SHP77 (cell line): ENCODE measurements at regions not wholly inside any gene's neighbourhood (a gene's known extent, or its start where the extent isn't known, plus 50 kb on each side); places are given as distances from the start of the nearest gene placed in this dataset.
"Not testable (repeated sequence)": the region's sequence is repeated elsewhere in the genome, so short reads cannot be mapped to it uniquely, and the experiment has no call there.

Experiments used
- DNase-seq, 2 experiments: peaks; one replicate each; lab custom pipeline; 2025; lab: John Stamatoyannopoulos, UW

DNA sequence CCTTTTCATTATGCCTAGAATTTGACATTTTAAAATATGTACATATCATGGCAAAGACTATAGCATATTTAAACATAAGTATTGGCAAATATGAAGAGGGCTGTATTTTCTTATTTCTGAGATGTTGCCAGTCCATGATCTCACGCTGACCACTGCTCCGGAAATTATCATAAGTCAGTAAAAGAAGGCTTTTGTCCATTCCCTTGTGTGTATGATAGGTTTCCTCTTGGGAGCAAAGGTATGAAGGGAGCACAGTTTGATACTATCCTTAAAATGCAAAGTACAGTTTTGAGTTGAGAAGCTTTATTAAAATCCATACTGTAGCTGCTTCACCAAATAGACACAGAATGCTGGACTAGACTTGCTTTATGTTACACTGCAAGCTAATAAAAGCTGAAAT is 52.6 kb upstream of the AGA start:
- DNase-seq: no peak

DNA sequence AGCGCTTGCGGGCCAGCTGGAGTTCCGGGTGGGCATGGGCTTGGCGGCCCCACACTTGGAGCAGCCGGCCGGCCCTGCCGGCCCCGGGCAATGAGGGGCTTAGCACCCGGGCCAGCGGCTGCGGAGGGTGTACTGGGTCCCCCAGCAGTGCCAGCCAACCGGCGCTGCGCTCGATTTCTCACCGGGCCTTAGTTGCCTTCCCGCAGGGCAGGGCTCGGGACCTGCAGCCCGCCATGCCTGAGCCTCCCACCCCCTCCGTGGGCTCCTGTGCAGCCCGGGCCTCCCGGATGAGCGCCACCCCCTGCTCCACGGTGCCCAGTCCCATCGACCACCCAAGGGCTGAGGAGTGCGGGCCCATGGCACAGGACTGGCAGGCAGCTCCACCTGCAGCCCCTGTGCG is 53.4 kb upstream of the AGA start:
- not testable (repeated sequence) for DNase-seq

DNA sequence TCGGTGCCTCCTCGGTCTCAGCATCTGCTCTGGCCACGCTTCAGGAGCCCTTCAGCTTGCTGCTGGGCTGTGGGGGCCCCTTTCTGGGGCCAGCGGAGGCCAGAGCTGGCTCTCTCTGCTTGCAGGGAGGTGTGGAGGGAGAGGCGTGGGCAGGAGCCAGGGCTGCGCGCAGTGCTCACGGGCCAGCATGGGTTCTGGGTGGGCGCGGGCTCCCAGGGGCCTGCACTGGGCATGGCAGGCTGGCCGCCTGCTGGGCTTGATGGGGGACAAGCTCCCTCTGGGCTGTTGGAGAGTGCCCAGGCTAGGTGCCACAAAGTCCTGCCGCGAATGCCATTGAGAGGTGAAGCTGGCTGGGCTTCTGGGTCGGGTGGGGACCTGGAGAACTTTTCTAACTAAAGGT is 57.3 kb upstream of the AGA start:
- DNase-seq: no peak

DNA sequence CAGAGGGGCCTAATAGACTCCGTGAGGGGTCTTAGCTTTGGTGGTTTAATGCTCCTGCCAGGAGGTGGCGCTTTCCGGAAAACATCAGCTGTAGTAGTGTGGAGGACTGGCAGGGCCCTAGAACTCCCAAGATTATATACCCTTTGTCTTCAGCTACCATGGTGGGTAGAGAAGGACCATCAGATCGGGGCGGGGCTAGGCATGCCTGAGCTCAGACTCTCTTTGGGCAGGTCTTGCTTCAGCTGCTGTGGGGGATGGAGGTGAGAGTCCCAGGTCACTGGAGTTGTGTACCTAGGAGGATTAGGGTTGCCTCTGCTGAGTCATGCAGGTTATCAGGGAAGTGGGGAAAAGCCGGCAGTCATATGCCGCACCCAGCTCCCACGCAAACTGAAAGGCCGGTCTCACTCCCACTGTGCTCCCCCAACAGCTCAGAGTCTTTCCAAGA is 63.0 kb upstream of the AGA start:
- DNase-seq: no peak

DNA sequence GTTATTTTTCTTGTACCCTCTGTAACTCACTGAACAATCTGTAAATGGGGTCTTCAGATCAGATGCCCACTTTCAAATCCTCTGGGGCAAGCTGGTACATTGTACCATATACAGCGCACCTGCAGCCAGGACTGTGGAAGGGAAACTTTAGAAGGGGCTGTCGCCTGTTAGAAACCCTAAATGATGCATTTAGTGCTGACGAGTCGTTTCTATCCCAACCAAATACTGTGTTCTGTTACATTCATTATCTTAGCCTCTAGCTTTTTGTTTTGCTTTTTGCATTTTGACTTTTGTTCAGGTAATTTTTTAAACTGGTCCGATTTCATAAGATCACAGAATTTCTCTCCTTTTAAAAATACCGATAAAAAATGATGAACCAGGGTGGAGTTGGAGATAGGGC is 66.4 kb upstream of the AGA start:
- DNase-seq: no peak

DNA sequence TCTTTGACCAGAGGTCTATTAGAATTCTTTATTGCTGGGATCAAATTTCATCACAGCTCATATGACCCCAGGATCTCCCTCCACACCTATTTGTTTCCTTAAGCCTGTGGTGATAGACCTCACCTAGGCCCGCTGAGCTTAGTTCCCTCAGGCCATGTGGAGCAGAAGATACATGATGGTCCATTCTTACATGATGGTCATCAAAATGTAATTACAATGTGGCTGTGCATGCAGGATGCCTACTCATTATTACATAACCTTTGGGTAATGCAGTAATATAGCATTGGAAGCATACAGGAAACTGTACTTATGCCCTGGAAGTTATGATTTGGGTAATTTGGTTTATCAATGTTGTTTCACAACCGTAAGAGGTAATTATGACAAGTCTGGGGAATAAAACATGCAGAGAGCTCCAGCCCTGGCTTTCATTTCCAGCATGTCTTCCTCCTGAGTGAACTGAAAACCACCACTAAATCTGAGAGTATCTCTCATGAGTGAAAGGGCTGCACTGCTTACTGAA is 67.0 kb upstream of the AGA start:
- no peak for DNase-seq

DNA sequence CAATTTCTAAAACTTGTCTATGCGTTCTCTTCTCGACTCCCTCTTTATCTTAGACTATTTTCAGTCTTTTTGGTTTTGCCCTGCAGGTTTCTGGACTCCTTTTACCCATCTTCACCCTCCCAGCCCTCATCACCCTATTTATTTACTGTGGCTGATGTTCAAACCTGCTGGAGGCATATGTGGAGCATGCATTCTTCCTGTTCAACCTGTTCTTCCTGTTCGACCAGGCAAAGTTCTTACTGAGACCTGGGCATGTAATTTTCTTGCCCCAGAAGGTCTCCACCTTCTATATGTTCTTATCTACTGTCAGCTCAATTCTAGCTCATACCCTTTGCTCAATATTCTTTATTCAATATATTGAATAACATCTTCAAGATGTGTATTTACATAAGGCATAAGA is 69.4 kb upstream of the AGA start:
- no peak for DNase-seq

DNA sequence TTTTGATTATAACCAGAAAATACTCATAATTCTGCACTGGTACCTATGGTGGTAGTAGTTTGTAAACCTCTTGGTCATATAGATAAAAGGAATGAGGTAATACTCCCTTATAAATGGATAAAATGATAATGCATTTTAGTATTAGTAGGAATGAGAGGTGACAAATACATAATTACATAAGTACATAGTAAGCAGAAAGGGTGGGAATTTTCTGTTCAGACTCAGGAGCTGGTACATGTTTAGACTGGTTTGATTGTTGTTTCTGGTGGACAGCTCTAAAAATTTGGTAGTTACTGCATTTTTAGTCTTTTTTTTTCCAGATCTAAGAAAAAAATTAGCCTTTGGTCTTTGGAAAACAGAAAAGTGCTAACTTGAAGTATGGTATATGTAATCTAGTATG is 70.4 kb upstream of the AGA start:
- no peak for DNase-seq

DNA sequence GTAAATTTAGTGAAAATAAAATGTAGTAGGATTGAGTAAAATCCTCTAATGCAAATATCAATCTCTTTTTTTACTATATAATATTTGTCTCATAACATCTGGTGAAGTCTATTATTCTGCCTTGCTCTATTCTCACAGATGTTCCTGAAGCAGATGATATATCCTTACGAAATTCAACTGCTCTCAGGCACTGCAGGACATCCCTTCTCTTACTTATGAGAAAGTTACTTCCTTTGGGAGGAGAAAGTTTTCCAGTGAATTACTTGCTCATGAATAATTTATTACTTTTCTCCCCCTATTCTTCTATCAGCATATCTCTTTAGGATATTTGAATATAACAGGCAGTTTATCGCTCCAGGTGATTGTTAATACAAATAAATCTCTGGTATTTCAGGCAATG is 75.6 kb upstream of the AGA start:
- no peak for DNase-seq

DNA sequence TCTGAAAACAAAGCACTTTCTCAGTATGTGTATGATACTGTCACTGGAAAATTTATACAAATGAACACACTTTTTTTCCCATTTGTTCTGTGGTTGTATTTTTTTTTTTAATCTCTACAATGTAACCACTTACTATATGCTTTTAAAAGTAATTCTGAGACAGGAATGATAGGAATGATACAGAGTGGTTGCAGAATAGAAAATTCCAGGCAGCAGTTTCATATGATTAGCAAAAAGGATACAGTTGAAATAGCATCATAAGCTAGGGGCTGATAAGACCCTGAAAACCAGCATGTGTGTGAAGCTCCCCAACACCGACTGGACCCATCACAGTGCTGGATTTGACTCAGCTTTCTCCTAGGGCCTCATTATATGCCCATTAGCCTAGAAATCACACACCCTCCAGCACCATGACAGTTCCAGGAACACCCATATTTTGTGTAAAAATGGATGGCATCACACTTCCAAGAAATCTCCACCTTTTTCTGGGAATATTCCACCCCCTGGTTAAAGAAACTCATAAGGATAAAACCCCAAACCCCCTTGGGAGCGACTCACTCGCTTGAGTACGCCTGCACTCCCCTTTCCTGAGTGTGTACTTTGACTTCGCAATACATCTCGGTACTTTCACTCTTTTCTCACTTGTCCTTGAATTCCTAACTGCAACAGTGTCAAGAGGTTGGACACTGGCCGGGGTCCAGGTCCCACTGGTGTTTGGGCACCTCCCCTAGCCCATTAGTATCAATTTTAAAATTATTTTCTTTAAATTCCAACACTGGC is 77.4 kb upstream of the AGA start:
- no peak for DNase-seq

DNA sequence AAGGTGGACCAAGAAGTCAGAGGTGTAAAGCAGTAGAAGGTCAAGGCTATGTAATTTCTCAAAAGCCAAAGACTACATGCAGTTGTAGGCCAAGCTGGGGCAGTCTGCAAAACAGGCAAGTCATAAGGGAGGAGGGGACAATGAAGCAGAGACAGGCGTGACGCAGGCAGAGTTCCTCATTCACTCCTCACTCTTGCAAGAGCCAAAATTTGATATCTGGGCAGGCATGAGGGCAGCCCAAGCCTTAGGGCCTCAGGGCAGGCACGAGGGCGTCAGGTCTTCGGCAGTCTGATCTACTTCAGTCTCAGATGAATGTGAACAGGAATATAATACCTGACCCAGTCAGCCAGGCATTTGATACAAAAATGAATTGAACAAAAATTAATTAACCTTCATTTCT is 86.4 kb upstream of the AGA start:
- no peak for DNase-seq

DNA sequence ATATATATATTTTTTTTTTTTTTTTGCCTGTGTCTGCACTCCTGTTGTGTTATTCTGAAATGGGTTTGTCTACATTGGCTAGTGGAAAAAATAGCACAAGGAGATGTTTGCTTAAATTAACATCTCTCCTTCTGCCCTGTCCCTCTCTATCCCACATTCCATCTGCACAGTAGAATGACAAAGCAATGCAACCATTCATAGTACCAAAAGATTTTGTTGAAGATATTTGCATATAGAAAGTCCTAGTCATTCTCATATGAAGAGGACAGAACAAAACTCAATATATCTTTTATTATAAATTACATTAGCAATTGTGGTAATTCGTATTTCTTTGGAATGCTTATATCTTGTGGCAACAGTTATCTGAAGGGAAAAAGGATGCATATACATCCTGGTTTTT is 88.3 kb upstream of the AGA start:
- DNase-seq: no peak

DNA sequence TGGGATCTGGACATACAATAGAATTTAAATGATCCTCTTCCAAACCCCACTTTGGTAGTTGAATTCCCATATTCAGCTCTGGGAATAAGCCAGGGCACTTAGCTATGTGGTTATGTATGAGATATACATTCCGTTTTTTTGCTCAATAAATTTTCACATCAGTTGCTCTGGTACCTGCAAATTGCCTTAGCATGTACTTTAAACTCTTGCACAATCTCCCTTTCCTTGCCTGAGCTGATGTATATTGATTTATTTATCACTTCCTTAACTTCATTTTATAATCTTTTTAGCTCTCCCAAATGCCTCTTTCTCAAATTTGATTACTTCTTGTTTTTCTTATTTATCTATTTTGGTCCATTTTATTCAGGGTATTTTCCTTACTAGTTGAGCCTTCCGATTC is 90.1 kb upstream of the AGA start:
- no peak for DNase-seq

DNA sequence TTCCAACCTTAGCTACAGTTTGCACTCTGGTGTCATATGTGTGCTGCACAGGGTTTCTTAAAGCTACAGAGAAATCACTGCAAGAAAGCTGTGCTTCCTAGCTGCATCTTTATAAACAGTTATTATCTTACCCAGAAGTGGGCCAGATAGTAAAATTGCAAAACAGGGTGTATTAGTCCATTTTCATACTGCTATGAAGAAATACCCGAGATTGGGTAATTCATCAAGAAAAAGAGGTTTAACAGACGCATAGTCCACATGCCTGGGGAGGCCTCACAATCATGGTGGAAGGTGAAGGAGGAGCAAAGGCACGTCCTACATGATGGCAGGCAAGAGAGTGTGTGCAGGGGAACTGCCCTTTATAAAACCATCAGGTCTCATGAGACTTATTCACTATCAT is 92.6 kb upstream of the AGA start:
- DNase-seq: not testable (repeated sequence)

DNA sequence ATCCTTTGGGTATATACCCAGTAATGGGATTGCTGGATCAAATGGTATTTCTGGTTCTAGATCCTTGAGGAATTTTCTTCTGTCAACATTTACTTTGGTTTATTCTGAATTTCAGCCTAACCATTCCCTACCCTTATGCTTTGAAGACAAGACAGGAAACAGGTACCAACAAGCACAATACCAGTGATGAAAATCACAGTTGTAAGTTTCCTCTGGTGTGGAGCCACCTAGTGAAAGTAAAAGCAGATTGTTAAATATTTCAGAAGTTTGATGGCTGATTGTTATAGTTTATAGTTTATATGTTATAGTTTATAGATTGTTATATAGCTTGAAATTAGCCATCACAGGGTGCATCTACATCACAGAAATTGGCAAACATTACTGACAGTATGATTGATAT is 104.5 kb upstream of the AGA start:
- DNase-seq: no peak

DNA sequence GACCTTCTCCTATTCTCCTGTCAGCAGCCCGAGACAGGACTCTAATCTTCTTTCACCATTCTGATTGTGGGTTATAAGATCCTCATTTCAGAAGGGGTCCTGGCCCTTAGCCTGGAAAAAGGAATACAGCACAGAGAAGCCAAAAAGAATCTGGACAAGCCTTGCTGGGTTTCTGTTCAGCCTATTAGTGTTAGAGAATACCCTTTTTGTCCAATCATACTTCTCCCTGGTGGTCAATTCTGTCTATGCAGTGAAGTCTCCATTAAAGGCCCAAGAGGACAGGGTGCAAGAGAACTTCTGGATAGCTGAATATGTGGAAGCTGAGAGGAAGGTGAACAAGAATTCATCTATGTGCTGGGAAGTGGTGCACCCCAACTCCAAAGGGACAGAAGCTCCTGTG is 105.7 kb upstream of the AGA start:
- DNase-seq: no peak

DNA sequence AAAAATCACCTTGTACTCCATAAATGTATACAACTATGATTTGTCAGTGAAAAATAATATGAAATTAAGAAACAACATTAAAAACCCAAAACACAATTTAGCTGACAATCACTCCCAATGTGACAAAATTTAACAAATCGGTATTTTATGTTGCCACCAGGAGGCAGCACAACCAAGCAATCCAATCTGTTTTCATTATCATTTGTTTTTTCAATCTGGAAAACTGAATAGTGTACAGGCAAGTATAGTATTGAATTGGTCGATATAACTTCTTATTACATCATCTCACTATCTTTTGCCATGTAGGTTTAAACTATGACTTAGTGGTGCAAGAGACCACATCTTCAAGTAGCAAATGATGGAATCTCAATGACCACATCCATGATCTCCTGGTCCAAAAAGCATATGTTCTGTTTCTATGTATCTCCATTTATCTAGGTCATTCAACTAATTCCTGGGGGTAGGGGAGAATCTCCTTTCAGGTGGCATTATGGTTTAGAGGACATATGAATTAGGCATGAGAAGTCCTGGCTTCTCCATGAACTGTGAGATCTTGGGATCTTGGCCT is 112.9 kb upstream of the AGA start:
- no peak for DNase-seq

DNA sequence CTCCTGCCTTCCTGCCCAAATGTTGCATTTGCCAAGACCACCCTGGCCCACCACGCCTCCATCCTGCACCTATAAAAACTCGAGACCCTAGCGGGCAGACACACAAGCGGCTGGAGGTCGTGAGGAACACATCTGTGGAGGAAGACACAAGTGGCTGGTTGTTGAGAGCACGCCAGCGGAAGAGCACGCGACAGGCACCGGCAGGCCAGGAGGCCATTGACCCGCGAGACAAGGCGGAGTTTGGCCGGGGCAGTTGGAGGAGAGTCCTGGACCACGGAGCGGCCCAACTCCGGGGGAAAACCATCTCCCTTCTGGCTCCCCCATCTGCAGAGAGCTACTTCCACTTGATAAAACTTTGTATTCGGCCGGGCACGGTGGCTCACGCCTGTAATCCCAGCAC is 115.2 kb upstream of the AGA start:
- no peak for DNase-seq

DNA sequence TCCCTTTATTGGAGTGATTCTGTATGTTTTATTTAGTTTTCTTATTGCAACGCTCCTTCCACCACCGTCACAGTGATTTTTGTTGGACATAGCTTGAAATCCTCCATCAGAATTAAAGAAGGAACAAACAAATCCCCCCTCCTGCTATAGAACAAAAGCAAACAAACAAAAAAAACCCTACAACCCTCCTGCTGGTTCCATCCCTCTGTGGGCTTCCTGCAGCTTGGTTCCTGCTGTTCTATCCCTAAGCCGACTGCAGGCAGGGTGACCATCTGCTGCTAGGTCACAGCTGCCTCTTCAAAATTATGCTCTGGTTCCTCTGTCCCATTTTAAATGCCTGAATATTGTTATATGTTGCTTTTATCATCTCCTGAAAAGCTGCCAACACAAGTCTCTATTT is 116.8 kb upstream of the AGA start:
- DNase-seq: no peak

DNA sequence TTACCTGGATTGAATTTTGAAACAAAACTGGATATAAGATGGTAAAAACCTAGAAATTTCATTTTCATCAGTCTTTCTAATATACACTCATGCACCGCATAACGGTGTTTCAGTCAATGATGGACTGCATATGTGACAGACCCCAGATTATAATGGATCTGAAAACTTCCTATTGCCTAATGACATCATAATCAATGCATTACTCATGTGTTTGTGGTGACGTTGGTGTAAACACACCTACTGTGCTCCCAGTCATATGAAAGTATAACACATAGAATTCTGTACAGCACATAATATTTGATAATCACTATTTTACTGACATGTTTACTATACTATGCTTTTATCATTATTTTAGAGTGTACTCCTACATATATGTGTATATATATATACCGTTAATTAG is 119.9 kb upstream of the AGA start:
- no peak for DNase-seq

DNA sequence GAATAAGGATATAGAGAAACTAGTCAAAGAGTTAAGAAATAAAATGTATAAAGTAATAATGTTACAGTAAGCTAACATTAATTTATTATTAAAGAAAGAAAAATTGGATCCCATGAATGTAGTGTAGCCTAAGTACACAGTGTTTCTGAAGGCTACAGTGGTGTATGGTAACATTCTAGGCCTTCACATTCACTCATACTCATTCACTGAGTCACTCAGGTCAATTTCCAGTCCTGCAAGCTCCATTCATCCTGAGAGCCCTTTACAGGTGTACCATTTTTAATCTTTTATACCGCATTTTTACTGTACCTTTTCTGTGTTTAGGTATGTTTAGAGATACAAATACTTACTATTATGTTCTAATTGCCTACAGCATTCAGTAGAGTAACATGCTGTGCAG is 120.6 kb upstream of the AGA start:
- DNase-seq: no peak

DNA sequence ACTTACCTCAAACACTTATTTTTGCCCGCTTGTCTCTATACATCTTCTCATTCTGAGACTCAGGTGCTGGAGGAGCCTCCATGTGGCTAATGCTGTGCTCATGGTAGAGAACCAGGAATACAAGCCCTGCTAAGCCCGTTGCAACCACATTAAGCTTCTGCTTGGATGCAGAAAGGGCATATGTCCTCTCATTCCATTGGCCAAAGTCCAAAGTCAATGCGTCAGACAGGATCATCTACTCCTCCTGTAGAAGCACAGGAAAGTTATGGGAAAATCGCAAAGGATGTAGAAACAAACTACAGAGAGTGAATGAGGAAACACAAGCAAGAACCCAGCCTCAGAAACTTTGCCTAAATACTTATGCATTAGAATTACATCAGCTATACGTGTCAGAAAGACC is 124.5 kb upstream of the AGA start:
- DNase-seq: no peak

DNA sequence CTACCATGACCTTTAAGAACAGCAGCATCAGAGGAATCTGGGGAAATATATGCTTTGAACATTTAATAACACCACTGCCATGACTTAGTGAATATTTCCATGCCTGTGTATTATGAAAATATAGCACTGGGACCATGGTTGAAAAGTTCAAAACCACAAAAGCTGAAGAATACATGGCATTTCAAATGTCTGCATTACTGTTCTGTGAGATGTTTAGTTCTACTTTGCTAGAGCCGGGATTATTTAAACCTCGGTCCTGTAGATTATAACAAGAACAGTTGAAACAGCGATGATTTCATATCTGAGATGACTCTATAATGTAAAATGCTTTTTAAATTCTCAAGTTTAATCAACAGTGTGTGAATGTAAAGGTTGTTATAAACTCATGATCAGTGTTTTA is 126.7 kb upstream of the AGA start:
- no peak for DNase-seq

DNA sequence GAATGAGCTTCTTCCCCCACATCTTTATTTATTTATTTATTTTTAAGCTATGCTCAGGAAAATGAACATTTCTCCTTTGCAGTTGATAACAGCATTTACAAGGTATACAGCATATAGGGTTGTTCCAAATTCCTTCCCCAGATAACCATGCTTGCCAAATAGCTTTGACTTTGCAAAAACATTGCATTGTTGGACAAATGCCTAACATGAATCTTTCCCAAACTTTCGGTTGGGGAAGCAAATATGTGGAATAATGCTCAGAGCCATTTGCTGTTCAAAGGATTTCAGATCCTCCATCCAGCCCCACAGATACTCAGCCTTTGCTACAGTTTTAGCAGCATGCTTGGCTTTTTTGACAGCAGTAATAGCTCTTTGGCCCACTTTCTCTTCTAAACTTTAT is 127.2 kb upstream of the AGA start:
- DNase-seq: no peak
